Astrocyte (in vitro differentiated cells and primary cell): ENCODE measurements at regions not wholly inside any gene's neighbourhood (a gene's known extent, or its start where the extent isn't known, plus 50 kb on each side); places are given as distances from the start of the nearest gene placed in this dataset.

Experiments used
- EZH2 ChIP-seq: IDR thresholded peaks from 2 replicates; pipeline ENCODE4 v1.6.1; 2012; ENCODE audit warnings: mild to moderate bottlenecking, low read length, inconsistent platforms; ENCODE audit not compliant: insufficient read depth
- TF ChIP-seq, protein P1 (sequence below): IDR thresholded peaks from 2 replicates; pipeline ENCODE4 v1.5.1; 2011; ENCODE audit warnings: low read depth, mild to moderate bottlenecking, inconsistent platforms, low read length, moderate library complexity; ENCODE audit not compliant: insufficient read depth

DNA sequence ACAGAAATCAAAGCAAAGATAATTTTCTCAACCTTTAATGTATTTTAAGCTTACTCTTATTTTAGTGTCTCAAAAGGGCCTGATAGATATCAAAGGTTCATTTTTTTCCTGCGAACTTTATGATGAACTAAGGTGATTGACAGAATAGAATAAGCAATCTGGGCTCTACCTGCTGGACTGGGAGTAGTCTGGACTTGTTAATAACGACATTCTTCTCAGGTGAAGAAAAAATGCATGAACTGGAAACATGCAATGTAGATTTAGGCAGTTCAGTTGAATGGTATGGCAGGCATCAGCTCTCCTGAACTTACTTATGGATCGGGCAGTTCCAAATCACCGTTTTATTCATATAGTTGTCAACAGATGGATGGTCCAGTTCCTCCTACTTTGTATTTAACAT is 189.7 kb upstream of the ZBTB20 start:
- TF ChIP-seq, protein P1, sequence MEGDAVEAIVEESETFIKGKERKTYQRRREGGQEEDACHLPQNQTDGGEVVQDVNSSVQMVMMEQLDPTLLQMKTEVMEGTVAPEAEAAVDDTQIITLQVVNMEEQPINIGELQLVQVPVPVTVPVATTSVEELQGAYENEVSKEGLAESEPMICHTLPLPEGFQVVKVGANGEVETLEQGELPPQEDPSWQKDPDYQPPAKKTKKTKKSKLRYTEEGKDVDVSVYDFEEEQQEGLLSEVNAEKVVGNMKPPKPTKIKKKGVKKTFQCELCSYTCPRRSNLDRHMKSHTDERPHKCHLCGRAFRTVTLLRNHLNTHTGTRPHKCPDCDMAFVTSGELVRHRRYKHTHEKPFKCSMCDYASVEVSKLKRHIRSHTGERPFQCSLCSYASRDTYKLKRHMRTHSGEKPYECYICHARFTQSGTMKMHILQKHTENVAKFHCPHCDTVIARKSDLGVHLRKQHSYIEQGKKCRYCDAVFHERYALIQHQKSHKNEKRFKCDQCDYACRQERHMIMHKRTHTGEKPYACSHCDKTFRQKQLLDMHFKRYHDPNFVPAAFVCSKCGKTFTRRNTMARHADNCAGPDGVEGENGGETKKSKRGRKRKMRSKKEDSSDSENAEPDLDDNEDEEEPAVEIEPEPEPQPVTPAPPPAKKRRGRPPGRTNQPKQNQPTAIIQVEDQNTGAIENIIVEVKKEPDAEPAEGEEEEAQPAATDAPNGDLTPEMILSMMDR, result no peak
- TF ChIP-seq EZH2, result no peak
